MM.1S (cell line): ENCODE measurements at regions not wholly inside any gene's neighbourhood (a gene's known extent, or its start where the extent isn't known, plus 50 kb on each side); places are given as distances from the start of the nearest gene placed in this dataset.
A peak's percentile ranks its signal among the peaks of the same experiment; 100 is the strongest.

ENCODE experiments used
- DNase-seq: peaks from one replicate; pipeline ENCODE4 v3.0.0-alpha.2; 2015
- H2AFZ ChIP-seq: fragments of 300-600 bp; sonication (generic); 2 replicates; pipeline ENCODE4 v1.6.0; 2016; ENCODE audit warnings: antibody characterized with exemption, low read length
- H3F3A ChIP-seq: fragments of 300-600 bp; sonication (generic); 2 replicates; pipeline ENCODE4 v1.6.1; 2016; ENCODE audit warnings: mild to moderate bottlenecking, antibody characterized with exemption, low read length, moderate library complexity, mixed read lengths; ENCODE audit not compliant: insufficient read depth
- H3K27ac ChIP-seq: fragments of 300-600 bp; sonication (generic); 2 replicates; pipeline ENCODE4 v1.5.1; 2016; ENCODE audit warnings: mild to moderate bottlenecking, low read length
- H3K27me3 ChIP-seq: fragments of 300-600 bp; sonication (generic); replicated peaks from 2 replicates; pipeline ENCODE4 v1.6.0; 2016; ENCODE audit warnings: low read length; ENCODE audit not compliant: insufficient read depth
- H3K36me3 ChIP-seq: fragments of 300-600 bp; sonication (generic); replicated peaks from 2 replicates; pipeline ENCODE4 v1.6.1; 2016; ENCODE audit warnings: mild to moderate bottlenecking, low read length, mixed read lengths; ENCODE audit not compliant: insufficient read depth
- H3K4me1 ChIP-seq: fragments of 300-600 bp; sonication (generic); 2 replicates; pipeline ENCODE4 v1.6.1; 2016; ENCODE audit warnings: low read length, mixed read lengths
- H3K4me2 ChIP-seq: fragments of 300-600 bp; sonication (generic); 2 replicates; pipeline ENCODE4 v1.6.0; 2016; ENCODE audit warnings: low read depth, low read length
- H3K4me3 ChIP-seq: fragments of 300-600 bp; sonication (generic); 2 replicates; pipeline ENCODE4 v1.5.1; 2016; ENCODE audit warnings: low read length, mixed read lengths
- H3K79me2 ChIP-seq: fragments of 300-600 bp; sonication (generic); 2 replicates; pipeline ENCODE4 v1.6.1; 2016; ENCODE audit warnings: mixed run types, low read length, mixed read lengths
- H3K9ac ChIP-seq: fragments of 300-600 bp; sonication (generic); 2 replicates; pipeline ENCODE4 v1.6.1; 2016; ENCODE audit warnings: low read length, mixed read lengths
- H3K9me2 ChIP-seq: fragments of 300-600 bp; sonication (generic); replicated peaks from 2 replicates; pipeline ENCODE4 v1.6.1; 2016; ENCODE audit warnings: mild to moderate bottlenecking, low read length, mixed read lengths; ENCODE audit not compliant: insufficient read depth
- H3K9me3 ChIP-seq: fragments of 300-600 bp; sonication (generic); replicated peaks from 2 replicates; pipeline ENCODE4 v1.6.1; 2016; ENCODE audit warnings: mild to moderate bottlenecking, low read length, mixed read lengths; ENCODE audit not compliant: insufficient read depth
- H4K20me1 ChIP-seq: fragments of 300-600 bp; sonication (generic); 2 replicates; pipeline ENCODE4 v1.6.1; 2016; ENCODE audit warnings: mild to moderate bottlenecking, low read length, moderate library complexity, mixed read lengths; ENCODE audit not compliant: insufficient read depth
- EZH2 ChIP-seq: fragments of 300-600 bp; sonication (generic); optimal IDR thresholded peaks from 2 replicates; pipeline ENCODE3; 2017; ENCODE audit warnings: low read depth, mild to moderate bottlenecking, antibody characterized with exemption, low read length, mixed read lengths
- EZH2phosphoT487 ChIP-seq: fragments of 300-600 bp; sonication (generic); IDR thresholded peaks from 2 replicates; pipeline ENCODE4 v1.6.1; 2018; ENCODE audit warnings: antibody characterized with exemption, low read length
- TF ChIP-seq, protein P1 (sequence below): fragments of 300-600 bp; sonication (generic); IDR thresholded peaks from 2 replicates; pipeline ENCODE4 v1.5.1; 2016; ENCODE audit warnings: antibody characterized with exemption, low read length, mixed read lengths

- peak; percentile 84 for DNase-seq
- H2AFZ ChIP-seq: 0 out of 2 replicates have a peak overlapping the region, but pooled peaks have one; percentile 8
These were observed 209.8 kb upstream of the POM121L12 start for GRCh38 chr7:52825611-52826010.

GRCh38 chr7:52811537-52811936 is 223.9 kb upstream of the POM121L12 start:
- Histone ChIP-seq H4K20me1 (no peaks in the 10 kb centered on the region), H3K79me2 (no peaks in the 10 kb centered on the region), H3K36me3 (no peaks in the 10 kb centered on the region), H3K9me3 (no peaks in the 10 kb centered on the region), H3K27ac (no peak overlapping the region), H3F3A (no peaks in the 10 kb centered on the region), H3K27me3 (no peaks in the 10 kb centered on the region), H2AFZ (no peak overlapping the region), H3K4me2 (no peak overlapping the region), H3K9ac (no peak overlapping the region), H3K9me2 (no peaks in the 10 kb centered on the region), H3K4me3 (no peak overlapping the region), H3K4me1 (no peaks in the 10 kb centered on the region)
- DNase-seq: no peak
- TF ChIP-seq EZH2 (no peak), EZH2phosphoT487 (no peak)
- TF ChIP-seq, protein P1, sequence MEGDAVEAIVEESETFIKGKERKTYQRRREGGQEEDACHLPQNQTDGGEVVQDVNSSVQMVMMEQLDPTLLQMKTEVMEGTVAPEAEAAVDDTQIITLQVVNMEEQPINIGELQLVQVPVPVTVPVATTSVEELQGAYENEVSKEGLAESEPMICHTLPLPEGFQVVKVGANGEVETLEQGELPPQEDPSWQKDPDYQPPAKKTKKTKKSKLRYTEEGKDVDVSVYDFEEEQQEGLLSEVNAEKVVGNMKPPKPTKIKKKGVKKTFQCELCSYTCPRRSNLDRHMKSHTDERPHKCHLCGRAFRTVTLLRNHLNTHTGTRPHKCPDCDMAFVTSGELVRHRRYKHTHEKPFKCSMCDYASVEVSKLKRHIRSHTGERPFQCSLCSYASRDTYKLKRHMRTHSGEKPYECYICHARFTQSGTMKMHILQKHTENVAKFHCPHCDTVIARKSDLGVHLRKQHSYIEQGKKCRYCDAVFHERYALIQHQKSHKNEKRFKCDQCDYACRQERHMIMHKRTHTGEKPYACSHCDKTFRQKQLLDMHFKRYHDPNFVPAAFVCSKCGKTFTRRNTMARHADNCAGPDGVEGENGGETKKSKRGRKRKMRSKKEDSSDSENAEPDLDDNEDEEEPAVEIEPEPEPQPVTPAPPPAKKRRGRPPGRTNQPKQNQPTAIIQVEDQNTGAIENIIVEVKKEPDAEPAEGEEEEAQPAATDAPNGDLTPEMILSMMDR: no peak

More at GRCh38 chr7:52825611-52826010, 209.8 kb upstream of the POM121L12 start:
- H3K4me2 ChIP-seq: peak overlapping the region; percentile 24
- H3K9me2 ChIP-seq: no peaks in the 10 kb centered on the region
- H3K27me3 ChIP-seq: no peaks in the 10 kb centered on the region
- 0 out of 2 replicates have a peak, but pooled peaks cover 8% of the 10 kb centered on the region for H3F3A ChIP-seq
- no peaks in the 10 kb centered on the region for H3K9me3 ChIP-seq
- no peaks in the 10 kb centered on the region for H3K79me2 ChIP-seq
- H3K4me1 ChIP-seq: peaks cover 13% of the 10 kb centered on the region
- H3K27ac ChIP-seq: peak overlapping the region; percentile 56; the same call in 1 of the 2 replicates
- H3K9ac ChIP-seq: peak overlapping the region; percentile 8; the same call in 1 of the 2 replicates
- no peaks in the 10 kb centered on the region for H3K36me3 ChIP-seq
- no peak overlapping the region for H3K4me3 ChIP-seq
- H4K20me1 ChIP-seq: no peaks in the 10 kb centered on the region
- TF ChIP-seq EZH2 (no peak), EZH2phosphoT487 (no peak)
- TF ChIP-seq, protein P1: no peak

- Histone ChIP-seq H3K4me2 (no peak overlapping the region), H4K20me1 (no peaks in the 10 kb centered on the region), H3K4me1 (no peaks in the 10 kb centered on the region), H3K27me3 (no peaks in the 10 kb centered on the region), H3K9me3 (no peaks in the 10 kb centered on the region), H2AFZ (no peak overlapping the region), H3K27ac (no peak overlapping the region), H3K36me3 (no peaks in the 10 kb centered on the region), H3K9me2 (no peaks in the 10 kb centered on the region), H3F3A (no peaks in the 10 kb centered on the region), H3K9ac (no peak overlapping the region), H3K79me2 (no peaks in the 10 kb centered on the region), H3K4me3 (no peak overlapping the region)
- DNase-seq: no peak
- TF ChIP-seq, protein P1: no peak
- TF ChIP-seq EZH2 (no peak), EZH2phosphoT487 (no peak)
These were observed 235.6 kb upstream of the POM121L12 start for GRCh38 chr7:52799817-52800216.
